Ovary (tissue), 3 donors: ENCODE measurements at regions not wholly inside any gene's neighbourhood (a gene's known extent, or its start where the extent isn't known, plus 50 kb on each side); places are given as distances from the start of the nearest gene placed in this dataset.

ENCODE experiments used
- CTCF ChIP-seq, 3 donors: fragments of 450-650 bp in 2 of 3; fragments of 200-600 bp in 1 of 3; IDR thresholded peaks; one replicate each; pipeline versions ENCODE4 v1.5.1 to v1.8.0; 2016 to 2022; ENCODE audit warnings: antibody characterized with exemption in 3 of 3, mild to moderate bottlenecking in 1 of 3
- EP300 ChIP-seq: sonication (generic); formaldehyde crosslinking; IDR thresholded peaks from one replicate; pipeline ENCODE4 v1.6.1; 2017; ENCODE audit warnings: antibody characterized with exemption
- donor health status: DM: no; HTN: no; CAD: no.

- TF ChIP-seq CTCF (IDR thresholded peaks at IDR 0.05) (no peak), EP300 (no peak)
These were observed 294.5 kb downstream of the RRAGC start for GRCh38 chr1:38565020-38565491.
